HepG2 (cell line): ENCODE measurements at regions not wholly inside any gene's neighbourhood (a gene's known extent, or its start where the extent isn't known, plus 50 kb on each side); places are given as distances from the start of the nearest gene placed in this dataset.

Experiments used
- ATAC-seq: fragments of 200-7000 bp; cut with Tn5 transposase; 3 replicates; pipeline ENCODE4 v1.9.1; 2020; ENCODE audit warnings: mild to moderate bottlenecking, moderate library complexity
- BruUV-seq: library from RNA; stranded (reverse); fragments of 400-500 nt; replicated peaks from 2 replicates; lab custom pipeline; 2021; lab: Mats Ljungman, UMichigan
- CTCF ChIA-PET: fragments of 300-600 bp; formaldehyde crosslinking; extraction: SDS; loops from one replicate; lab custom pipeline; 2021; ENCODE audit warnings: low total read pairs, inconsistent platforms, low intra/inter-chr PET ratio; lab: Yijun Ruan, JAX
- POLR2A ChIA-PET: fragments of 350-600 bp; sonication (Branson Sonifier 250); formaldehyde crosslinking; loops from one replicate; lab custom pipeline; 2020; ENCODE audit warnings: antibody characterized with exemption, inconsistent platforms; lab: Yijun Ruan, JAX
- DNase-seq: peaks from one replicate; pipeline ENCODE4 v3.0.0-alpha.2; 2015; ENCODE audit warnings: low spot score
- FAIRE-seq: peaks from 3 replicates; lab custom pipeline; 2011; peaks lifted over from hg19 to GRCh38; lab: Jason Lieb, UNC
- H2AFZ ChIP-seq: one replicate; pipeline ENCODE4 v1.6.1; 2011; ENCODE audit warnings: low read length, inconsistent platforms
- H3K27ac ChIP-seq: fragments of 300-600 bp; 3 replicates; pipeline ENCODE4 v1.8.0; 2011; ENCODE audit warnings: mixed run types, mild to moderate bottlenecking, mixed read lengths, low read length, inconsistent platforms; ENCODE audit not compliant: insufficient read depth; ENCODE audit errors: extremely low read length
- H3K27me3 ChIP-seq, 2 experiments: fragments of 200-600 bp in 1 of 2; 2 replicates in 1 of 2; 3 replicates in 1 of 2; pipeline versions ENCODE4 v1.6.0 to v1.8.0; 2011; ENCODE audit warnings: low read length in 2 of 2, mild to moderate bottlenecking in 2 of 2, moderate library complexity in 2 of 2, inconsistent platforms in 1 of 2; ENCODE audit not compliant: insufficient read depth in 2 of 2, control insufficient read depth in 1 of 2
- H3K36me3 ChIP-seq, 2 experiments: fragments of 200-600 bp in 1 of 2; replicated peaks in 1 of 2; 2 replicates in 1 of 2; 3 replicates in 1 of 2; pipeline versions ENCODE4 v1.5.1 to v1.8.0; 2011; ENCODE audit warnings: low read length in 2 of 2, inconsistent platforms in 1 of 2; ENCODE audit not compliant: insufficient read depth in 2 of 2, control insufficient read depth in 1 of 2
- H3K4me1 ChIP-seq: 2 replicates; pipeline ENCODE4 v1.5.1; 2012; ENCODE audit warnings: low read length, inconsistent platforms; ENCODE audit not compliant: insufficient read depth
- H3K4me2 ChIP-seq: 2 replicates; pipeline ENCODE4 v1.6.0; 2011; ENCODE audit warnings: low read depth, low read length, inconsistent platforms
- H3K4me3 ChIP-seq, 3 experiments: fragments of 200-600 bp in 1 of 3; sonication (generic), shearing (Covaris generic) in 1 of 3; replicated peaks in 1 of 3; 2 replicates each; pipeline ENCODE4 v1.5.1; 2011 to 2016; ENCODE audit warnings: low read length in 3 of 3, inconsistent platforms in 2 of 3, low read depth in 2 of 3, mild to moderate bottlenecking in 2 of 3, control low read depth in 1 of 3, mixed read lengths in 1 of 3; ENCODE audit not compliant: insufficient read depth in 1 of 3
- H3K79me2 ChIP-seq: one replicate; pipeline ENCODE4 v1.6.1; 2011; ENCODE audit warnings: low read length, inconsistent platforms; ENCODE audit not compliant: insufficient read depth
- H3K9ac ChIP-seq: 2 replicates; pipeline ENCODE4 v1.6.0; 2011; ENCODE audit warnings: mild to moderate bottlenecking, low read depth, low read length, inconsistent platforms; ENCODE audit not compliant: insufficient read depth
- H3K9me3 ChIP-seq: 2 replicates; pipeline ENCODE4 v1.5.1; 2012; ENCODE audit warnings: mild to moderate bottlenecking, low read length
- H4K20me1 ChIP-seq: 2 replicates; pipeline ENCODE4 v1.6.0; 2011; ENCODE audit warnings: inconsistent platforms, mild to moderate bottlenecking, low read length, moderate library complexity; ENCODE audit not compliant: insufficient read depth
- CEBPG ChIP-seq: IDR thresholded peaks from 2 replicates; pipeline ENCODE4 v1.6.1; 2016
- CTCF ChIP-seq: sonication (generic); formaldehyde crosslinking; IDR thresholded peaks from 2 replicates; pipeline ENCODE4 v1.5.0; 2020; ENCODE audit warnings: mild to moderate bottlenecking, missing genetic modification reagents, moderate library complexity
- KLF13 ChIP-seq: sonication (generic); formaldehyde crosslinking; IDR thresholded peaks from 2 replicates; pipeline ENCODE4 v1.4.0; 2020; ENCODE audit warnings: mild to moderate bottlenecking, missing genetic modification reagents
- SMC3 ChIP-seq: IDR thresholded peaks from 2 replicates; pipeline ENCODE4 v1.6.1; 2011; ENCODE audit warnings: low read length, improper control_type of control experiment
- STAG1 ChIP-seq: sonication (generic); formaldehyde crosslinking; IDR thresholded peaks from 2 replicates; pipeline ENCODE4 v1.4.0; 2020; ENCODE audit warnings: missing genetic modification reagents
- SUZ12 ChIP-seq: fragments of 150-350 bp; IDR thresholded peaks from 2 replicates; pipeline ENCODE4 v1.6.1; 2014; ENCODE audit warnings: low read depth, low read length
- ZNF644 ChIP-seq: IDR thresholded peaks from 2 replicates; pipeline ENCODE4 v1.6.1; 2016; ENCODE audit warnings: low read depth
- WGBS: methylation state at CpG from one replicate; pipeline ENCODE4 v1.1.6; 2017; ENCODE audit warnings: low lambda C conversion rate; 5-methylcytosine and 5-hydroxymethylcytosine counted together
- in situ Hi-C: cut with HindIII; loops from 2 replicates; pipeline ENCODE4 v1.10.0; 2017; ENCODE audit warnings: low pct_unique_long_range_greater_than_20kb; ENCODE audit not compliant: extremely low pct_ligation_motif_present
- intact Hi-C: fragments of 100-400 bp; cut with micrococcal nuclease; formaldehyde crosslinking; loops from one replicate; pipeline ENCODE4 v1.10.0; 2022; ENCODE audit not compliant: unreplicated experiment
- TF ChIP-seq, protein P1 (sequence below), 2 experiments: sonication (generic) in 1 of 2; formaldehyde crosslinking in 1 of 2; IDR thresholded peaks; 2 replicates each; pipeline versions ENCODE4 v1.5.1 to v1.6.1; 2011 to 2020; ENCODE audit warnings: borderline replicate concordance in 1 of 2, low read depth in 1 of 2, low read length in 1 of 2, mild to moderate bottlenecking in 1 of 2, missing genetic modification reagents in 1 of 2, moderate library complexity in 1 of 2

- ChIA-PET CTCF (interaction anchor here (0.6 to 0.7 kb wide), 2 partner anchors 130 to 168 kb away, joined by 3 read pairs; no protein-coding TSS in a partner anchor), POLR2A (interaction anchor here (1.5 to 2.2 kb wide), 2 partner anchors 34 to 46 kb away, joined by 8 to 12 read pairs; no protein-coding TSS in a partner anchor)
- intact Hi-C loops: loop anchor here (1.0 kb wide), 1 partner anchor 47 kb away; no protein-coding TSS in a partner anchor
- H3K9ac ChIP-seq: no peak overlapping the region
- ATAC-seq (peak; percentile 73), DNase-seq (peak; percentile 45), FAIRE-seq (no peak)
- 51% methylated on average over 5 of the region's 5 CpGs for WGBS
- no peak overlapping the region for H3K4me2 ChIP-seq
- H3K79me2 ChIP-seq: no peaks in the 10 kb centered on the region
- in situ Hi-C loops: loop anchor here (25.0 kb wide), 1 partner anchor 632 kb away; no protein-coding TSS in a partner anchor
- no peak overlapping the region for H3K27ac ChIP-seq
- H3K9me3 ChIP-seq: no peaks in the 10 kb centered on the region
- no TSS peak for BruUV-seq
- no peak overlapping the region for H3K4me3 ChIP-seq
- H3K4me1 ChIP-seq: peaks cover 53% of the 10 kb centered on the region
- H4K20me1 ChIP-seq: no peaks in the 10 kb centered on the region
- H3K27me3 ChIP-seq: no peaks in the 10 kb centered on the region
- H3K36me3 ChIP-seq: no peaks in the 10 kb centered on the region
- no peak overlapping the region for H2AFZ ChIP-seq
- TF ChIP-seq ZNF644 (CRISPR knock-in tag): 0 out of 2 replicates have a peak, but pooled peaks have one; percentile 16
- peak; percentile 46 for TF ChIP-seq CTCF
- peak; percentile 12; the same call in 1 of the 2 replicates for TF ChIP-seq CEBPG (CRISPR knock-in tag)
- TF ChIP-seq KLF13 (CRISPR knock-in tag): no peak
- peak; percentile 53 for TF ChIP-seq STAG1 (CRISPR knock-in tag)
- TF ChIP-seq SUZ12: no peak
- peak; percentile 59; the same call in 1 of the 2 replicates for TF ChIP-seq SMC3
- TF ChIP-seq, protein P1, sequence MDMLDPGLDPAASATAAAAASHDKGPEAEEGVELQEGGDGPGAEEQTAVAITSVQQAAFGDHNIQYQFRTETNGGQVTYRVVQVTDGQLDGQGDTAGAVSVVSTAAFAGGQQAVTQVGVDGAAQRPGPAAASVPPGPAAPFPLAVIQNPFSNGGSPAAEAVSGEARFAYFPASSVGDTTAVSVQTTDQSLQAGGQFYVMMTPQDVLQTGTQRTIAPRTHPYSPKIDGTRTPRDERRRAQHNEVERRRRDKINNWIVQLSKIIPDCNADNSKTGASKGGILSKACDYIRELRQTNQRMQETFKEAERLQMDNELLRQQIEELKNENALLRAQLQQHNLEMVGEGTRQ (IDR thresholded peaks at IDR 0.05; ENCODE audit: low read depth, low read length): no peak
- TF ChIP-seq, protein P1 (CRISPR knock-in tag; IDR thresholded peaks at IDR 0.05; ENCODE audit: borderline replicate concordance): 0 out of 2 replicates have a peak, but pooled peaks have one; percentile 26
Observed at GRCh38 chr5:53430618-53431252, 49.7 kb upstream of the FST start.
